ENCODE measurements at regions not wholly inside any gene's neighbourhood (a gene's known extent, or its start where the extent isn't known, plus 50 kb on each side); places are given as distances from the start of the nearest gene placed in this dataset.

DNA sequence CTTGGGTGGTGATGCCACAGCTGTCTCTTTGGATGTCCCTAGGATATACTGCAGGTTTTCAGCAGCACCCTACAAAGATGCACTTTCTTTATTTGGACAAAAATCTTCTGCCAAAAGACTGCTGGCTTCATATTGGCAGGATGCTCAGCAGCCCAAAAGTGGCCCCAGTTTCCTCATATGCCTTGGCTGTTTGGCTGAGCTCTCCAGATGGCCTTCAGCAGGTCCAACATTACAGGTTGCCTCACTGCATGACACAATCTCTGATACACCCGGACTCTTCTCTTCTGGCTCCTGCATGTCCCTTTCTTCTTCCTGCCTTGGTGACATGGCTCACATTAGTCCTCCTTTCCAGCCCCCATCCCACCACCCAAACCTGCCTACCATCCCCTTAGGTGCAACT is 323.7 kb upstream of the CDH4 start:
- no peak for TF ChIP-seq PATZ1 (CRISPR knock-in tag; IDR thresholded peaks at IDR 0.05; ENCODE audit: borderline replicate concordance)
- no peak for TF ChIP-seq ZFP30 (CRISPR knock-in tag; IDR thresholded peaks at IDR 0.05)
- TF ChIP-seq ZFP3 (CRISPR knock-in tag; IDR thresholded peaks at IDR 0.05): no peak
- TF ChIP-seq CREB5 (CRISPR knock-in tag; IDR thresholded peaks at IDR 0.05; ENCODE audit: low read depth): no peak
- no peak for TF ChIP-seq OSR1 (CRISPR knock-in tag; IDR thresholded peaks at IDR 0.05)
